Lung (tissue), 11 donors: ENCODE measurements at regions not wholly inside any gene's neighbourhood (a gene's known extent, or its start where the extent isn't known, plus 50 kb on each side); places are given as distances from the start of the nearest gene placed in this dataset.
"Not testable (repeated sequence)": the region's sequence is repeated elsewhere in the genome, so short reads cannot be mapped to it uniquely, and the experiment has no call there.

Experiments
- ATAC-seq: fragments of 200-7000 bp; cut with Tn5 transposase; one replicate; pipeline ENCODE4 v1.9.1; 2020; ENCODE audit warnings: moderate number of reproducible peaks; ENCODE audit not compliant: insufficient read depth, low FRiP score
- DNase-seq, 3 donors: peaks; one replicate each; pipeline ENCODE4 v3.0.0-alpha.2; 2013 to 2017
- H3K27ac ChIP-seq, 2 donors: one replicate each; pipeline ENCODE4 v1.5.1; 2013; ENCODE audit warnings: mild to moderate bottlenecking in 2 of 2, moderate library complexity in 2 of 2, control low read depth in 1 of 2, inconsistent platforms in 1 of 2, low read depth in 1 of 2, low read length in 1 of 2
- H3K27me3 ChIP-seq, 3 donors: one replicate each; pipeline ENCODE4 v1.5.1; 2013; ENCODE audit warnings: low read length in 2 of 3; ENCODE audit not compliant: control insufficient read depth in 3 of 3, insufficient read depth in 3 of 3
- H3K36me3 ChIP-seq, 4 donors: one replicate each; pipeline ENCODE4 v1.5.1; 2013; ENCODE audit warnings: low read length in 4 of 4, mild to moderate bottlenecking in 1 of 4, moderate library complexity in 1 of 4; ENCODE audit not compliant: control insufficient read depth in 4 of 4, insufficient read depth in 4 of 4
- H3K4me1 ChIP-seq, 5 donors: one replicate each; pipeline ENCODE4 v1.5.1; 2013; ENCODE audit warnings: low read length in 5 of 5, mild to moderate bottlenecking in 2 of 5, moderate library complexity in 1 of 5; ENCODE audit not compliant: control insufficient read depth in 5 of 5, insufficient read depth in 5 of 5
- H3K4me3 ChIP-seq: one replicate; pipeline ENCODE4 v1.5.1; 2013; ENCODE audit warnings: mild to moderate bottlenecking, control low read depth, moderate library complexity
- H3K9ac ChIP-seq, 2 donors: one replicate each; pipeline ENCODE4 v1.5.1; 2013; ENCODE audit warnings: low read length in 2 of 2, control low read depth in 1 of 2; ENCODE audit not compliant: insufficient read depth in 1 of 2
- H3K9me3 ChIP-seq, 4 donors: one replicate each; pipeline ENCODE4 v1.5.1; 2013; ENCODE audit warnings: low read length in 3 of 4, mild to moderate bottlenecking in 1 of 4, moderate library complexity in 1 of 4; ENCODE audit not compliant: control insufficient read depth in 4 of 4, insufficient read depth in 3 of 4
- WGBS, 2 donors: extraction: QIAGEN DNeasy Blood & Tissue Kit; methylation state at CpG; one replicate each; pipeline ENCODE4 v1.1.7; 2013; 5-methylcytosine and 5-hydroxymethylcytosine counted together
- TF ChIP-seq, protein P1 (sequence below): IDR thresholded peaks from 2 replicates; pipeline ENCODE4 v1.5.1; 2012; ENCODE audit warnings: mild to moderate bottlenecking; ENCODE audit errors: control extremely low read depth, extremely low read depth
- donor health status: control.
- donor health status: control.
- donor health status: Bipolar disorder and iron deficiency.
- donor health status: healthy.
- donor health status: DM: yes; HTN: yes; CAD: no.

DNA sequence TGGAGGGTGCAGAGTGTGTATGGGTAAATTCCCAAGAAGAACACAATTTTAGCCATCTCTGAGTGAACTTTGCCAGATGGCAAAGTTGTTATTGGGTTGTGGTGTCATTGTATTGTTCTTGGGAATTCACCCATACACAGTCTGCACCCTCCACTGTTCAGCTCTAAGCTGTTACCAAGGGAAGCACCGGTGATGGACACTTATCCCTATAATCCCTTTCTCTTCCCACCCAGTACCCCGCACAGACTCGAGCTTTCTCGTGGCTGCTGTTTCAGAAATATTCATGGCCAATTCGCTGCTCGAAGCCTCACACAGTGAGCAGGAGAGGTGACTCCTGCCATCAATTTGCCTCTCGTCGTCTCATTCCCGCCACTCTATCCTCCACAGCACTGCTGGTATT lies 95.7 kb upstream of the PALMD start:
- DNase-seq (no peak), ATAC-seq (no peak)
- H3K9me3 ChIP-seq, result no peaks in the 10 kb centered on the region
- TF ChIP-seq, protein P1, sequence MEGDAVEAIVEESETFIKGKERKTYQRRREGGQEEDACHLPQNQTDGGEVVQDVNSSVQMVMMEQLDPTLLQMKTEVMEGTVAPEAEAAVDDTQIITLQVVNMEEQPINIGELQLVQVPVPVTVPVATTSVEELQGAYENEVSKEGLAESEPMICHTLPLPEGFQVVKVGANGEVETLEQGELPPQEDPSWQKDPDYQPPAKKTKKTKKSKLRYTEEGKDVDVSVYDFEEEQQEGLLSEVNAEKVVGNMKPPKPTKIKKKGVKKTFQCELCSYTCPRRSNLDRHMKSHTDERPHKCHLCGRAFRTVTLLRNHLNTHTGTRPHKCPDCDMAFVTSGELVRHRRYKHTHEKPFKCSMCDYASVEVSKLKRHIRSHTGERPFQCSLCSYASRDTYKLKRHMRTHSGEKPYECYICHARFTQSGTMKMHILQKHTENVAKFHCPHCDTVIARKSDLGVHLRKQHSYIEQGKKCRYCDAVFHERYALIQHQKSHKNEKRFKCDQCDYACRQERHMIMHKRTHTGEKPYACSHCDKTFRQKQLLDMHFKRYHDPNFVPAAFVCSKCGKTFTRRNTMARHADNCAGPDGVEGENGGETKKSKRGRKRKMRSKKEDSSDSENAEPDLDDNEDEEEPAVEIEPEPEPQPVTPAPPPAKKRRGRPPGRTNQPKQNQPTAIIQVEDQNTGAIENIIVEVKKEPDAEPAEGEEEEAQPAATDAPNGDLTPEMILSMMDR, result no peak
- peaks cover 0 to 6% (median 3%) of the 10 kb centered on the region in 5 donors for H3K4me1 ChIP-seq
- no peak overlapping the region for H3K9ac ChIP-seq
- H3K36me3 ChIP-seq, result no peaks in the 10 kb centered on the region
- no peak overlapping the region for H3K27ac ChIP-seq
- WGBS, 2 donors, result 94 to 96% methylated on average over 7 to 9 of the region's 9 CpGs
- H3K4me3 ChIP-seq, result no peak overlapping the region
- no peaks in the 10 kb centered on the region for H3K27me3 ChIP-seq

DNA sequence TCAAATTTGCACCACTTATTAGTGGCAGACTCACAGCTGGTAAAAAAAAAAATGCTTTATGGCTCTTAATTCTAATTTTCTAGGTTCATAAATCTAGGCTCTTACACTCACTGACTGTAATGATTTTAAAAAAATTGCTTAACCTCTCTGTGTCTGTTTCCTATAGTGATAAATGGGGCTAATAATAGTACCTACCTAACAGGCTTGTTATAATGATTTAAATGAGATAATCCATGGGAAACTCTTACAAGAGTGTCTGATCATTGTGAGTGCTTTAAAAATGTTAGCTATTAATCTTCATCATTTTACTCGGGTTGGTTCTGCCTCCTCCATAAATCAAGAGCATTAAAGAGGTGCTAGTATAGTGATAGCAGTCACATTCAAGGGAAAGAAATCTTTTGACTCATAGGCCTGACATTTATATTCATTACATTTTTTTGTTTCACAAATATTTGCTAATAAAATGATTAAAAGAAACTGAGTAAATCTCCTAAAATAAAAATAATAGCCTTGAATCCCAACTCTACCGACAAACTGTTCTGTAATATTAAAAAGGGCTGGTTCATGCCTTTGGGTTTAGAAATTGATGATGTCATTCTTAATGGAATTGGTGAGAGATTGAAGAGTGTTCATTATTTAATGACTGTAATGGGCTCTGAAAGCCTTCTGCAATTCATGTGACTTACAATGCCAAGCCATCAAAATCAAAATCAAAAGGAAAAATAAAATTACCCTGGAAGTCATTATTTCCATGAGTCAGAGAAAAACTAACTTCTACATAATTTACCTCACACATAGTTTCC lies 93.9 kb upstream of the PALMD start:
- H3K9ac ChIP-seq, result no peak overlapping the region
- no peaks in the 10 kb centered on the region for H3K9me3 ChIP-seq
- ATAC-seq (no peak), DNase-seq (no peak)
- no peaks in the 10 kb centered on the region for H3K36me3 ChIP-seq
- TF ChIP-seq, protein P1, result no peak
- H3K4me3 ChIP-seq, result no peak overlapping the region
- WGBS, 2 donors, result 78% methylated on average over 2 of the region's 2 CpGs
- no peaks in the 10 kb centered on the region for H3K27me3 ChIP-seq
- H3K4me1 ChIP-seq, result peaks cover 0 to 6% (median 3%) of the 10 kb centered on the region in 5 donors
- H3K27ac ChIP-seq, result no peak overlapping the region

DNA sequence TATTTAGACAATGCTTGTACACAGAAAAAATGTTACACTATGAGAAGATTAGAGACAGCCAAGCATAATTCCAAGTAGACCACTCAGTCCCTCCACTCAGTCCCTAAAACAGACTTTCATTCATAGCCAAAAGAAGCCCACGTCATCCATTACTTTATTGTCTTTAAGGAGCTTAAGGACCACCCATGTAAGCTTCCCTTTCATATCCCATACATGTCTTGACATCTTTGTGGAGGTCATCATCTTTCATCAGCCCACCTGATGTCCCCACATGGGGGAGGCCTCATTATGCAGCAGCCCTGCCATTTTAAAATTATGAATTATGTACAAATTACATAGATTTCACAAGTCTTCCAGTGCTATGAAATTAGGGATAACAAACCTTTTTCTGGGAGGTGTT lies 92.6 kb upstream of the PALMD start:
- H3K27me3 ChIP-seq, result no peaks in the 10 kb centered on the region
- H3K27ac ChIP-seq, result no peak overlapping the region
- WGBS, 2 donors, result 94 to 96% methylated on average over 1 of the region's 1 CpG
- H3K4me1 ChIP-seq, result peaks cover 0 to 6% (median 3%) of the 10 kb centered on the region in 5 donors
- H3K9me3 ChIP-seq, result no peaks in the 10 kb centered on the region
- TF ChIP-seq, protein P1, result no peak
- ATAC-seq (no peak), DNase-seq (no peak)
- H3K4me3 ChIP-seq, result no peak overlapping the region
- H3K9ac ChIP-seq, result no peak overlapping the region
- no peaks in the 10 kb centered on the region for H3K36me3 ChIP-seq

DNA sequence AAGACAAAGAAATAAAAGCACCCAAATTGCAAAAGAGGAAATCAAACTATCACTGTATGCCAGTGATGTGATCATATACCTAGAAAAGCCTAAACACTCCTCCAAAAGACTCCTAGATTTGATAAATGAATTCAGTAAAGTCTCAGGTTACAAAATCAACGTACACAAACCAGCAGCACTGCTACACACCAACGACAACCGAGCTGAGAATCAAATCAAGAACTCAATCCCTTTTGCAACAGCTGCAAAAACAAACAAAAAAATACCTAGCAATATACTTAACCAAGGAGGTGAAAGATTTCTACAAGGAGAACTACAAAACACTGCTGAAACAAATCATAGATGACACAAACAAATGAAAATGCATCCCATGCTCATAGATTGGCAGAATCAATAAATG lies 92.1 kb upstream of the PALMD start:
- not testable (repeated sequence) for DNase-seq, H3K4me3 ChIP-seq, H3K9ac ChIP-seq, ATAC-seq, H3K27ac ChIP-seq, H3K27me3 ChIP-seq, H3K4me1 ChIP-seq, H3K9me3 ChIP-seq, H3K36me3 ChIP-seq
- WGBS, 2 donors, result 46% methylated on average over 3 of the region's 3 CpGs
